HepG2 (cell line): ENCODE measurements at regions not wholly inside any gene's neighbourhood (a gene's known extent, or its start where the extent isn't known, plus 50 kb on each side); places are given as distances from the start of the nearest gene placed in this dataset.

ENCODE experiments used
- AKAP8 ChIP-seq: sonication (generic); formaldehyde crosslinking; IDR thresholded peaks from 2 replicates; pipeline ENCODE4 v1.5.1; 2020; ENCODE audit warnings: mild to moderate bottlenecking, missing genetic modification reagents
- ELF1 ChIP-seq: sonication (generic); formaldehyde crosslinking; IDR thresholded peaks from 2 replicates; pipeline ENCODE4 v1.4.0; 2020; ENCODE audit warnings: missing genetic modification reagents
- FOXP1 ChIP-seq, 2 experiments: fragments of 450-650 bp in 1 of 2; IDR thresholded peaks; 2 replicates each; pipeline ENCODE4 v1.6.1; 2017 to 2018; ENCODE audit warnings: antibody characterized with exemption in 1 of 2
- GATA4 ChIP-seq: sonication (generic); IDR thresholded peaks from 2 replicates; pipeline ENCODE4 v1.6.1; 2016; ENCODE audit warnings: antibody characterized with exemption, low read depth, borderline replicate concordance
- HBP1 ChIP-seq: IDR thresholded peaks from 2 replicates; pipeline ENCODE4 v1.6.1; 2016; ENCODE audit warnings: low read depth, control low read depth
- MLXIP ChIP-seq: sonication (generic); formaldehyde crosslinking; IDR thresholded peaks from 2 replicates; pipeline ENCODE4 v1.9.0; 2021; ENCODE audit warnings: missing genetic modification reagents, borderline replicate concordance
- NONO ChIP-seq, 2 experiments: fragments of 450-650 bp in 1 of 2; sonication (generic) in 1 of 2; formaldehyde crosslinking in 1 of 2; IDR thresholded peaks in 1 of 2; conservative IDR thresholded peaks in 1 of 2; 2 replicates each; pipeline versions ENCODE4 v1.6.1 to v1.8.0; 2017 to 2022; ENCODE audit warnings: mild to moderate bottlenecking in 1 of 2, missing genetic modification reagents in 1 of 2, moderate library complexity in 1 of 2
- RCOR2 ChIP-seq: IDR thresholded peaks from 2 replicates; pipeline ENCODE4 v1.6.1; 2016; ENCODE audit warnings: missing biosample characterization, missing genetic modification reagents
- TRIM22 ChIP-seq: fragments of 450-650 bp; IDR thresholded peaks from 2 replicates; pipeline ENCODE4 v1.6.1; 2017
- TSC22D2 ChIP-seq: sonication (generic); formaldehyde crosslinking; IDR thresholded peaks from 2 replicates; pipeline ENCODE4 v1.5.1; 2020; ENCODE audit warnings: missing genetic modification reagents, mild to moderate bottlenecking, borderline replicate concordance
- ZBTB14 ChIP-seq: sonication (generic); formaldehyde crosslinking; IDR thresholded peaks from 2 replicates; pipeline ENCODE4 v1.4.0; 2020; ENCODE audit warnings: missing genetic modification reagents
- ZNF160 ChIP-seq: sonication (generic); formaldehyde crosslinking; IDR thresholded peaks from 2 replicates; pipeline ENCODE4 v1.8.0; 2022; ENCODE audit warnings: mild to moderate bottlenecking, inconsistent platforms, missing genetic modification reagents
- ZNF230 ChIP-seq: sonication (generic); formaldehyde crosslinking; IDR thresholded peaks from 2 replicates; pipeline ENCODE4 v1.4.0; 2020; ENCODE audit warnings: mild to moderate bottlenecking, missing genetic modification reagents
- ZNF251 ChIP-seq: sonication (generic); formaldehyde crosslinking; IDR thresholded peaks from 2 replicates; pipeline ENCODE4 v1.9.0; 2021; ENCODE audit warnings: mild to moderate bottlenecking, missing genetic modification reagents
- ZNF512B ChIP-seq: sonication (generic); formaldehyde crosslinking; IDR thresholded peaks from 2 replicates; pipeline ENCODE4 v1.5.1; 2020; ENCODE audit warnings: missing genetic modification reagents, mild to moderate bottlenecking, borderline replicate concordance
- ZNF737 ChIP-seq: sonication (generic); formaldehyde crosslinking; IDR thresholded peaks from 2 replicates; pipeline ENCODE4 v1.5.0; 2020; ENCODE audit warnings: missing genetic modification reagents, mild to moderate bottlenecking, borderline replicate concordance
- ZSCAN9 ChIP-seq: IDR thresholded peaks from 2 replicates; pipeline ENCODE4 v1.6.1; 2016; ENCODE audit warnings: borderline replicate concordance

- TF ChIP-seq FOXP1 (IDR thresholded peaks at IDR 0.05) (no peak), FOXP1 (CRISPR knock-in tag; IDR thresholded peaks at IDR 0.05) (peak; percentile 74), ZSCAN9 (peak; percentile 93), TSC22D2 (no peak), AKAP8 (CRISPR knock-in tag) (no peak), ZNF160 (0 out of 2 replicates have a peak, but pooled peaks have one; percentile 29), TRIM22 (no peak), GATA4 (no peak), HBP1 (CRISPR knock-in tag) (peak; percentile 80; the same call in 1 of the 2 replicates), RCOR2 (peak; percentile 75), MLXIP (peak; percentile 58; the same call in 1 of the 2 replicates), ZBTB14 (CRISPR knock-in tag) (no peak), ZNF230 (CRISPR knock-in tag) (0 out of 2 replicates have a peak, but pooled peaks have one; percentile 23), NONO (IDR thresholded peaks at IDR 0.05) (no peak), NONO (CRISPR knock-in tag; conservative IDR thresholded peaks at IDR 0.05) (no peak), ZNF737 (CRISPR knock-in tag) (no peak), ZNF251 (CRISPR knock-in tag) (no peak), ZNF512B (CRISPR knock-in tag) (peak; percentile 95; the same call in 1 of the 2 replicates), ELF1 (CRISPR knock-in tag) (peak; percentile 63)
Observed at GRCh38 chr20:53869466-53870258, 200.7 kb downstream of the BCAS1 start (continued).
